Karpas-422 (cell line): ENCODE measurements at regions not wholly inside any gene's neighbourhood (a gene's known extent, or its start where the extent isn't known, plus 50 kb on each side); places are given as distances from the start of the nearest gene placed in this dataset.
"Not testable (repeated sequence)": the region's sequence is repeated elsewhere in the genome, so short reads cannot be mapped to it uniquely, and the experiment has no call there.

Experiments used
- DNase-seq: peaks from one replicate; pipeline ENCODE4 v3.0.0-alpha.2; 2015
- H2AFZ ChIP-seq: fragments of 200-600 bp; sonication (generic); 2 replicates; pipeline ENCODE4 v1.6.1; 2014; ENCODE audit warnings: antibody characterized with exemption, low read length, mixed read lengths
- H3K27ac ChIP-seq: fragments of 200-600 bp; sonication (generic); 2 replicates; pipeline ENCODE4 v1.5.1; 2014; ENCODE audit warnings: mild to moderate bottlenecking, low read length, moderate library complexity
- H3K27me3 ChIP-seq: fragments of 200-600 bp; sonication (generic); 2 replicates; pipeline ENCODE4 v1.6.1; 2014; ENCODE audit warnings: low read length, mixed read lengths
- H3K36me3 ChIP-seq: fragments of 200-600 bp; sonication (generic); 2 replicates; pipeline ENCODE4 v1.6.1; 2014; ENCODE audit warnings: low read length, mixed read lengths; ENCODE audit not compliant: insufficient read depth
- H3K4me1 ChIP-seq: fragments of 200-600 bp; sonication (generic); 2 replicates; pipeline ENCODE4 v1.6.1; 2014; ENCODE audit warnings: mild to moderate bottlenecking, low read length, mixed read lengths
- H3K4me2 ChIP-seq: fragments of 200-600 bp; sonication (generic); 2 replicates; pipeline ENCODE4 v1.6.1; 2014; ENCODE audit warnings: low read length, low read depth, mild to moderate bottlenecking; ENCODE audit not compliant: poor library complexity, severe bottlenecking
- H3K4me3 ChIP-seq: fragments of 200-600 bp; sonication (generic); 2 replicates; pipeline ENCODE4 v1.5.1; 2014; ENCODE audit warnings: mild to moderate bottlenecking, antibody characterized with exemption, low read length, mixed read lengths
- H3K79me2 ChIP-seq: fragments of 200-600 bp; sonication (generic); 2 replicates; pipeline ENCODE4 v1.6.1; 2014; ENCODE audit warnings: mild to moderate bottlenecking, low read length, mixed read lengths
- H3K9ac ChIP-seq: fragments of 200-600 bp; sonication (generic); 2 replicates; pipeline ENCODE4 v1.6.0; 2014; ENCODE audit warnings: low read length
- H3K9me2 ChIP-seq: fragments of 200-600 bp; sonication (generic), shearing (Covaris generic); replicated peaks from 2 replicates; pipeline ENCODE4 v1.6.0; 2014; ENCODE audit warnings: mild to moderate bottlenecking, low read length, moderate library complexity; ENCODE audit not compliant: insufficient read depth
- H3K9me3 ChIP-seq: fragments of 300-700, 200-600 bp; sonication (generic); 2 replicates; pipeline ENCODE4 v1.6.1; 2014; ENCODE audit warnings: low read length, mixed read lengths
- H4K20me1 ChIP-seq: fragments of 200-600 bp; sonication (generic); 2 replicates; pipeline ENCODE4 v1.6.1; 2014; ENCODE audit warnings: mild to moderate bottlenecking, antibody characterized with exemption, low read length, low read depth; ENCODE audit not compliant: insufficient read depth

DNA sequence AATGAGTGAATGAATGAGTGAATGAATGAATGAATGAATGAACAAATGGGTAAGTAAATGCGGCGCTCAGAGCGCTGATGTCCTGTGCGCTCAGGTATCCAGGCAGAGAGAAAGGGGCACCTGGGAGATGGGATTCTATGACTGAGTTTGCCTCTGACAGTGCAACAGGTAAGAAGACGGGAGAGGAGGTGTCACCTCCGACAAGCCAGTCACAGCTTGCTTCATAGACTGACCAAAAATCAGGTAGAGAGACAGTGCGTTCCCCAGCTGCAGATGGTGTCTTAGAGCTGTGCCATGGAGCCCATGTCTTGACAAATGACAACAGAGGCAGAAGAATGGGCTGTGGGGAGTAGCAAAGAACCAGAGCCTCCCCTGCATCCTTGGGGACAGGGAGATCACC lies 327.3 kb downstream of the FGFR2 start:
- no peaks in the 10 kb centered on the region for H3K79me2 ChIP-seq
- H3K9ac ChIP-seq, result no peak overlapping the region
- H3K27me3 ChIP-seq, result no peaks in the 10 kb centered on the region
- H3K4me2 ChIP-seq, result no peak overlapping the region
- no peak overlapping the region for H3K27ac ChIP-seq
- no peak for DNase-seq
- H2AFZ ChIP-seq, result no peak overlapping the region
- H3K9me2 ChIP-seq, result no peaks in the 10 kb centered on the region
- no peaks in the 10 kb centered on the region for H3K4me1 ChIP-seq
- no peaks in the 10 kb centered on the region for H3K36me3 ChIP-seq
- H4K20me1 ChIP-seq, result no peaks in the 10 kb centered on the region
- H3K4me3 ChIP-seq, result no peak overlapping the region
- 0 out of 2 replicates have a peak, but pooled peaks cover 4% of the 10 kb centered on the region for H3K9me3 ChIP-seq

GRCh38 chr10:121276046-121276445 lies 322.2 kb downstream of the FGFR2 start:
- Histone ChIP-seq H3K79me2 (no peaks in the 10 kb centered on the region), H4K20me1 (no peaks in the 10 kb centered on the region), H3K4me3 (no peak overlapping the region), H3K9me2 (no peaks in the 10 kb centered on the region), H3K9me3 (no peaks in the 10 kb centered on the region), H3K9ac (no peak overlapping the region), H3K36me3 (no peaks in the 10 kb centered on the region), H3K27ac (no peak overlapping the region), H3K27me3 (0 out of 2 replicates have a peak, but pooled peaks cover 2% of the 10 kb centered on the region), H2AFZ (no peak overlapping the region), H3K4me1 (no peaks in the 10 kb centered on the region), H3K4me2 (no peak overlapping the region)
- DNase-seq, result peak; percentile 12

- 0 out of 2 replicates have a peak, but pooled peaks cover 2% of the 10 kb centered on the region for H3K27me3 ChIP-seq
- no peak overlapping the region for H3K27ac ChIP-seq
- H3K4me3 ChIP-seq, result no peak overlapping the region
- no peak overlapping the region for H3K9ac ChIP-seq
- H3K4me2 ChIP-seq, result no peak overlapping the region
- DNase-seq, result peak; percentile 21
- H3K36me3 ChIP-seq, result no peaks in the 10 kb centered on the region
- no peaks in the 10 kb centered on the region for H3K9me2 ChIP-seq
- H2AFZ ChIP-seq, result no peak overlapping the region
- H4K20me1 ChIP-seq, result no peaks in the 10 kb centered on the region
- no peaks in the 10 kb centered on the region for H3K4me1 ChIP-seq
- H3K9me3 ChIP-seq, result no peaks in the 10 kb centered on the region
- H3K79me2 ChIP-seq, result no peaks in the 10 kb centered on the region
Observed at GRCh38 chr10:121276822-121277221, 321.4 kb downstream of the FGFR2 start.

DNA sequence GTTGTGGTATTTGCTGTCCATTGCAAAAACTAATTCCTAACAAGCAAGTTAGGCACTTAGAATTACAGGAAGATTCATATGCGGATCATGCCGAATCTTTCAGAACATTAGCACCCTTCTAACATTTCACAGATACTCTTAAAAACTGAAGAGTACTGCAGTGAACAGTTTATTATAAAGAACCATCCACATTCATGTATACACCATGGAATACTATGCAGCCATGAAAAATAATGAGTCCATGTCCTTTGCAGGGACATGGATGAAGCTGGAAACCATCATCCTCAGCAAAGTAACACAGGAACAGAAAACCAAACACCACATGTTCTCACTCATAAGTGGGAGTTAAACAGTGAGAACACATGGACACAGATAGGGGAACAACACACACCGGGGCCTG lies 319.9 kb downstream of the FGFR2 start:
- not testable (repeated sequence) for H3K36me3 ChIP-seq, H3K27ac ChIP-seq, H3K9me3 ChIP-seq, H3K4me3 ChIP-seq, H3K9ac ChIP-seq, H3K4me2 ChIP-seq, H3K9me2 ChIP-seq, H3K27me3 ChIP-seq, H3K79me2 ChIP-seq, H3K4me1 ChIP-seq, H4K20me1 ChIP-seq, DNase-seq, H2AFZ ChIP-seq

DNA sequence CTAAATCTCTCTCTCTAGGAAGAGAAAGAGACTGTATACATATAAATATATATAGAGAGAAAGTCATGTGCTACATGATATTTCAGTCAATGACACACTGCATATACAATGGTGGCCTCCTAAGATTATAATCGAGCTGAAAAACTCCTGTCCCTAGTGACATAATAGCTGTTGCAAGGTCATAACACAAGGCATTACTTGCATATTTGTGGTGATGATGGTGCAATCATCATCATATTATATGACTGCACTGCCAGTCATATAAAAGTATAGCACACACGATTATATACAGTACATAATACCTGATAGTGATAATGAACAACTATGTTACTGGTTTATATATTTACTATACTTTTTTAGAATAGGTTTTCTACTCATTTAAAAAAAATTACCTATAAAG lies 316.7 kb downstream of the FGFR2 start:
- Histone ChIP-seq H3K4me2 (no peak overlapping the region), H2AFZ (no peak overlapping the region), H3K9me3 (no peaks in the 10 kb centered on the region), H3K4me3 (no peak overlapping the region), H3K79me2 (no peaks in the 10 kb centered on the region), H3K27ac (no peak overlapping the region), H3K36me3 (no peaks in the 10 kb centered on the region), H3K9ac (no peak overlapping the region), H3K4me1 (no peaks in the 10 kb centered on the region), H3K27me3 (0 out of 2 replicates have a peak, but pooled peaks cover 2% of the 10 kb centered on the region), H3K9me2 (no peaks in the 10 kb centered on the region), H4K20me1 (no peaks in the 10 kb centered on the region)
- no peak for DNase-seq

DNA sequence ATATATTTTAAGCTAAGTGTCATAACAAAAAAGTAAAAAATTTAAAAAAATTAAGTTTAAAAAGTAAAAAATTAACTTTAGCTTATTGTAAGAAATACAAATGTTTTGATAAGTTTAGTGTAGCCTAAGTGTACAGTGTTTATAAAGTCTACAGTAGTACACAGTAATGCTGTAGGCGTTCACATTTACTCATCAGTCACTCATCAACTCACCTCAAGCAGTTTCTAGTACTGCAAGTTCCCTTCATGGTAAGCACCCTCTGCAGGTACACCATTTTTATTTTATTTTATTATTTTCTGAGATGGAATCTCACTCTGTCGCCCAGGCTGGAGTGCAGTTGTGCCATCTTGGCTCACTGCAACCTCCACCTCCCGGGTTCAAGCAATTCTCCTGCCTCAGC lies 316.0 kb downstream of the FGFR2 start:
- no peaks in the 10 kb centered on the region for H3K79me2 ChIP-seq
- H3K27me3 ChIP-seq, result 0 out of 2 replicates have a peak, but pooled peaks cover 2% of the 10 kb centered on the region
- H3K4me2 ChIP-seq, result no peak overlapping the region
- H2AFZ ChIP-seq, result no peak overlapping the region
- DNase-seq, result no peak
- H3K4me1 ChIP-seq, result no peaks in the 10 kb centered on the region
- H3K27ac ChIP-seq, result no peak overlapping the region
- no peaks in the 10 kb centered on the region for H3K9me3 ChIP-seq
- H3K36me3 ChIP-seq, result no peaks in the 10 kb centered on the region
- no peak overlapping the region for H3K9ac ChIP-seq
- no peaks in the 10 kb centered on the region for H4K20me1 ChIP-seq
- no peaks in the 10 kb centered on the region for H3K9me2 ChIP-seq
- H3K4me3 ChIP-seq, result no peak overlapping the region

DNA sequence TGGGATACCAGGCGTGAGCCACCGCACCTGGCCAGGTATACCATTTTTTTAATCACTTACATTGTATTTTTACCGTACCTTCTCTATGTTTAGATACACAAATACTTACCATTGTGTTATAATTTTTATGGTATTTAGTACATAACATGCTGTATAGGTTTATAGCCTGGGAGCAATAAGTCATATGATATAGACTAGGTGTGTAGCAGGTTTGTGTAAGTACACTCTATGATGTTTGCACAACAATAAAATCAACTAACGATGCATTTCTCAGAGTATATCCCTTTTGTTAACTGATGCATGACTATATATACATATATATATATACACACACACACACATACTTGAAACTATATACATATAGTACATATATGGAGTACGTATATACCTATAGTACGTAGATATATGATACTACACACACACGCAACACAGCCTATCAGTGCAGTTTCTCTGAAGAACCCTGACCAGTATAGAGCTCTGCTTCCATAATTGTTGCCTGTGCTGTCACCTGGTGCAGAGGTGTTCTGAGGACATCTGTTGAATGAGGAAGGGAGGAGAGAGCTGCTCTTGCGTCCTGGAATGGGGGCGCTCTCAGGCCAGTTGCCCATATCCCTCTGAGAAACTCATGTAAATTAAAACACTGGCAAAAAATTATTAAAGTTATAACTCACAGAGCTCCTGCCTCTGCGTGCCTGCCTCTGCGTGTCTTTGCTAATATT lies 315.3 kb downstream of the FGFR2 start:
- Histone ChIP-seq H3K4me2 (no peak overlapping the region), H3K9me2 (no peaks in the 10 kb centered on the region), H3K27me3 (0 out of 2 replicates have a peak, but pooled peaks cover 2% of the 10 kb centered on the region)

DNA sequence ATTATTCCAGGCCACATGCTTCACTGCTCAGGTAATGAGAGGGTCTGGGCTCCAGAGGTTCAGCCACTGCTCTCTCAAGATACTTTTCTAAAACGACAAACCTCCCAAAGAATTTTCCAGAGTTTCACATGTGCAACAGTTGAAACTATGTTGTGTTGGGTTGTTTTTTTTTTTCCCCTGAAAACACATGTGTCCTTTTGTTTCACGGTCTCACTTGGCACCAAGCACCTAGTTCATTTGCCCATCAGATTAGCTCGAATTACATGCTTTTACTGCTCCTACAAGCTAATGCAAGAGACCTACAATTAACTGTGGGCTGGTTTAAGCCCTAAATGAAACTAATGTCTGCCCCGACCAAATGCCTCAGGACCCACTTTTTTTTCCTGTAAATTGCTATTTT lies 313.3 kb downstream of the FGFR2 start:
- Histone ChIP-seq H3K9me2 (no peaks in the 10 kb centered on the region), H3K9me3 (no peaks in the 10 kb centered on the region), H3K79me2 (no peaks in the 10 kb centered on the region)

More for the DNA sequence above, 315.3 kb downstream of the FGFR2 start:
- Histone ChIP-seq H3K79me2 (no peaks in the 10 kb centered on the region), H3K27ac (no peak overlapping the region), H3K9me3 (no peaks in the 10 kb centered on the region), H2AFZ (no peak overlapping the region), H4K20me1 (no peaks in the 10 kb centered on the region), H3K9ac (no peak overlapping the region), H3K4me3 (no peak overlapping the region), H3K4me1 (no peaks in the 10 kb centered on the region), H3K36me3 (no peaks in the 10 kb centered on the region)
- DNase-seq, result no peak

More for the DNA sequence above, 313.3 kb downstream of the FGFR2 start:
- H3K27me3 ChIP-seq, result no peaks in the 10 kb centered on the region
- no peaks in the 10 kb centered on the region for H3K4me1 ChIP-seq
- no peak overlapping the region for H3K27ac ChIP-seq
- H3K4me2 ChIP-seq, result no peak overlapping the region
- H2AFZ ChIP-seq, result no peak overlapping the region
- no peak for DNase-seq
- no peak overlapping the region for H3K9ac ChIP-seq
- no peaks in the 10 kb centered on the region for H4K20me1 ChIP-seq
- H3K36me3 ChIP-seq, result no peaks in the 10 kb centered on the region
- H3K4me3 ChIP-seq, result no peak overlapping the region
